Ramos (cell line): ENCODE measurements at regions not wholly inside any gene's neighbourhood (a gene's known extent, or its start where the extent isn't known, plus 50 kb on each side); places are given as distances from the start of the nearest gene placed in this dataset.
"Not testable (repeated sequence)": the region's sequence is repeated elsewhere in the genome, so short reads cannot be mapped to it uniquely, and the experiment has no call there.

Source experiments
- in situ Hi-C: fragments of 300-500 bp; cut with MboI; formaldehyde crosslinking; loops from one replicate; pipeline ENCODE4 v1.14.3; 2022; ENCODE audit warnings: low sequenced_read_pairs; ENCODE audit not compliant: unreplicated experiment

- in situ Hi-C loops: not testable (repeated sequence)
Measured at GRCh38 chrX:63192366-63193041, 158.6 kb downstream of the SPIN4 start.

- in situ Hi-C loops: no loop called here
Measured at GRCh38 chrX:63186137-63186536, 165.0 kb downstream of the SPIN4 start.

- in situ Hi-C loops: not testable (repeated sequence)
Measured at GRCh38 chrX:63179852-63180251, 171.3 kb downstream of the SPIN4 start.

- in situ Hi-C loops: not testable (repeated sequence)
Measured at GRCh38 chrX:63176578-63176977, 174.6 kb downstream of the SPIN4 start.

- in situ Hi-C loops: not testable (repeated sequence)
Measured at GRCh38 chrX:63173841-63174718, 177.1 kb downstream of the SPIN4 start.

GRCh38 chrX:63169416-63169815, 181.7 kb downstream of the SPIN4 start:
- in situ Hi-C loops: not testable (repeated sequence)

- in situ Hi-C loops: not testable (repeated sequence)
Measured at GRCh38 chrX:63168949-63169348, 182.2 kb downstream of the SPIN4 start.

GRCh38 chrX:63167002-63167401, 184.1 kb downstream of the SPIN4 start:
- in situ Hi-C loops: not testable (repeated sequence)

- in situ Hi-C loops: not testable (repeated sequence)
Measured at GRCh38 chrX:63160994-63161393, 190.1 kb downstream of the SPIN4 start.

GRCh38 chrX:63160340-63160739, 190.8 kb downstream of the SPIN4 start:
- in situ Hi-C loops: not testable (repeated sequence)

- in situ Hi-C loops: not testable (repeated sequence)
Measured at GRCh38 chrX:63145526-63145925, 205.6 kb downstream of the SPIN4 start.

GRCh38 chrX:63142588-63142987, 208.5 kb downstream of the SPIN4 start:
- in situ Hi-C loops: not testable (repeated sequence)

GRCh38 chrX:63135859-63136258, 215.3 kb downstream of the SPIN4 start:
- in situ Hi-C loops: not testable (repeated sequence)

GRCh38 chrX:63128509-63128908, 222.6 kb downstream of the SPIN4 start:
- in situ Hi-C loops: no loop called here

- in situ Hi-C loops: no loop called here
Measured at GRCh38 chrX:63115196-63115595, 235.9 kb downstream of the SPIN4 start.

GRCh38 chrX:63101879-63102620, 249.1 kb downstream of the SPIN4 start:
- in situ Hi-C loops: no loop called here

GRCh38 chrX:63058204-63058603, 292.9 kb downstream of the SPIN4 start:
- in situ Hi-C loops: no loop called here

GRCh38 chrX:63050225-63050624, 300.9 kb downstream of the SPIN4 start:
- in situ Hi-C loops: no loop called here

GRCh38 chrX:63032811-63033210, 318.3 kb downstream of the SPIN4 start:
- in situ Hi-C loops: no loop called here

- in situ Hi-C loops: loop anchor here (25.0 kb wide), 1 partner anchor 101 kb away; no protein-coding TSS in a partner anchor
Measured at GRCh38 chrX:63013549-63013948, 337.6 kb downstream of the SPIN4 start.

GRCh38 chrX:63012574-63012973, 338.6 kb downstream of the SPIN4 start:
- in situ Hi-C loops: loop anchor here (25.0 kb wide), 1 partner anchor 100 kb away; no protein-coding TSS in a partner anchor
